ENCODE measurements at regions not wholly inside any gene's neighbourhood (a gene's known extent, or its start where the extent isn't known, plus 50 kb on each side); places are given as distances from the start of the nearest gene placed in this dataset.

- peaks cover 11% of the 10 kb centered on the region for H3K4me1 Mint-ChIP-seq
- H3K9me3 Mint-ChIP-seq: peaks cover under 1% of the 10 kb centered on the region
- Histone ChIP-seq H3K9me3 (ENCODE audit: control insufficient read depth, low read length) (no peaks in the 10 kb centered on the region), H3K27me3 (ENCODE audit: control insufficient read depth, insufficient read depth, low read length, poor library complexity, severe bottlenecking) (no peaks in the 10 kb centered on the region), H3K9ac (ENCODE audit: extremely low read depth, low read length, poor library complexity, severe bottlenecking) (no peak overlapping the region), H3K4me3 (ENCODE audit: low read length) (no peak overlapping the region), H3K36me3 (ENCODE audit: control insufficient read depth, insufficient read depth, low read length) (no peaks in the 10 kb centered on the region), H3K27ac (ENCODE audit: low read depth, low read length) (no peak overlapping the region), H3K4me1 (ENCODE audit: control insufficient read depth, insufficient read depth, low read length) (no peaks in the 10 kb centered on the region)
- H3K27me3 Mint-ChIP-seq (ENCODE audit: insufficient read depth): peaks cover 7% of the 10 kb centered on the region
- no peak overlapping the region for H3K4me3 Mint-ChIP-seq
- no peak for TF ChIP-seq CTCF (conservative IDR thresholded peaks at IDR 0.05)
- WGBS, 2 experiments (ENCODE audit: insufficient coverage in 1 of 2, insufficient read length in 1 of 2): 90 to 94% methylated on average over 9 to 11 of the region's 11 CpGs
- DNase-seq: no peak
- no peak overlapping the region for H3K27ac Mint-ChIP-seq
- no peaks in the 10 kb centered on the region for H3K36me3 Mint-ChIP-seq (ENCODE audit: low read depth)
These were observed 186.2 kb upstream of the PRKCQ start for GRCh38 chr10:6766131-6766801.

- Histone ChIP-seq H3K4me3 (ENCODE audit: low read length) (no peak overlapping the region), H3K9me3 (ENCODE audit: control insufficient read depth, low read length) (peaks cover 8% of the 10 kb centered on the region), H3K27ac (ENCODE audit: low read depth, low read length) (no peak overlapping the region), H3K4me1 (ENCODE audit: control insufficient read depth, insufficient read depth, low read length) (no peaks in the 10 kb centered on the region), H3K27me3 (ENCODE audit: control insufficient read depth, insufficient read depth, low read length, poor library complexity, severe bottlenecking) (no peaks in the 10 kb centered on the region), H3K36me3 (ENCODE audit: control insufficient read depth, insufficient read depth, low read length) (no peaks in the 10 kb centered on the region), H3K9ac (ENCODE audit: extremely low read depth, low read length, poor library complexity, severe bottlenecking) (no peak overlapping the region)
- Mint-ChIP-seq H3K36me3 (ENCODE audit: low read depth) (no peaks in the 10 kb centered on the region), H3K27me3 (ENCODE audit: insufficient read depth) (peaks cover 15% of the 10 kb centered on the region), H3K4me1 (peaks cover 11% of the 10 kb centered on the region), H3K4me3 (no peak overlapping the region), H3K9me3 (peaks cover 11% of the 10 kb centered on the region), H3K27ac (no peak overlapping the region)
- 35 to 42% methylated on average over 6 of the region's 6 CpGs for WGBS, 2 experiments (ENCODE audit: insufficient coverage in 1 of 2, insufficient read length in 1 of 2)
- no peak for TF ChIP-seq CTCF (conservative IDR thresholded peaks at IDR 0.05)
- no peak for DNase-seq
These were observed 183.3 kb upstream of the PRKCQ start for GRCh38 chr10:6763423-6763822.

GRCh38 chr10:6763001-6763400 is 182.9 kb upstream of the PRKCQ start:
- H3K36me3 Mint-ChIP-seq (ENCODE audit: low read depth): no peaks in the 10 kb centered on the region
- no peak overlapping the region for H3K27ac Mint-ChIP-seq
- no peak overlapping the region for H3K4me3 Mint-ChIP-seq
- Histone ChIP-seq H3K9me3 (ENCODE audit: control insufficient read depth, low read length) (peaks cover 8% of the 10 kb centered on the region), H3K4me1 (ENCODE audit: control insufficient read depth, insufficient read depth, low read length) (no peaks in the 10 kb centered on the region), H3K4me3 (ENCODE audit: low read length) (no peak overlapping the region), H3K9ac (ENCODE audit: extremely low read depth, low read length, poor library complexity, severe bottlenecking) (no peak overlapping the region), H3K36me3 (ENCODE audit: control insufficient read depth, insufficient read depth, low read length) (no peaks in the 10 kb centered on the region), H3K27me3 (ENCODE audit: control insufficient read depth, insufficient read depth, low read length, poor library complexity, severe bottlenecking) (no peaks in the 10 kb centered on the region), H3K27ac (ENCODE audit: low read depth, low read length) (no peak overlapping the region)
- peaks cover 15% of the 10 kb centered on the region for H3K27me3 Mint-ChIP-seq (ENCODE audit: insufficient read depth)
- DNase-seq: no peak
- peaks cover 11% of the 10 kb centered on the region for H3K9me3 Mint-ChIP-seq
- H3K4me1 Mint-ChIP-seq: peaks cover 11% of the 10 kb centered on the region
- WGBS, 2 experiments (ENCODE audit: insufficient coverage in 1 of 2, insufficient read length in 1 of 2): 62 to 68% methylated on average over 5 of the region's 5 CpGs
- TF ChIP-seq CTCF (conservative IDR thresholded peaks at IDR 0.05): no peak

All from endodermal cell (in vitro differentiated cells).